ENCODE measurements at regions not wholly inside any gene's neighbourhood (a gene's known extent, or its start where the extent isn't known, plus 50 kb on each side); places are given as distances from the start of the nearest gene placed in this dataset.

- TF ChIP-seq, protein P1, sequence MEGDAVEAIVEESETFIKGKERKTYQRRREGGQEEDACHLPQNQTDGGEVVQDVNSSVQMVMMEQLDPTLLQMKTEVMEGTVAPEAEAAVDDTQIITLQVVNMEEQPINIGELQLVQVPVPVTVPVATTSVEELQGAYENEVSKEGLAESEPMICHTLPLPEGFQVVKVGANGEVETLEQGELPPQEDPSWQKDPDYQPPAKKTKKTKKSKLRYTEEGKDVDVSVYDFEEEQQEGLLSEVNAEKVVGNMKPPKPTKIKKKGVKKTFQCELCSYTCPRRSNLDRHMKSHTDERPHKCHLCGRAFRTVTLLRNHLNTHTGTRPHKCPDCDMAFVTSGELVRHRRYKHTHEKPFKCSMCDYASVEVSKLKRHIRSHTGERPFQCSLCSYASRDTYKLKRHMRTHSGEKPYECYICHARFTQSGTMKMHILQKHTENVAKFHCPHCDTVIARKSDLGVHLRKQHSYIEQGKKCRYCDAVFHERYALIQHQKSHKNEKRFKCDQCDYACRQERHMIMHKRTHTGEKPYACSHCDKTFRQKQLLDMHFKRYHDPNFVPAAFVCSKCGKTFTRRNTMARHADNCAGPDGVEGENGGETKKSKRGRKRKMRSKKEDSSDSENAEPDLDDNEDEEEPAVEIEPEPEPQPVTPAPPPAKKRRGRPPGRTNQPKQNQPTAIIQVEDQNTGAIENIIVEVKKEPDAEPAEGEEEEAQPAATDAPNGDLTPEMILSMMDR (conservative IDR thresholded peaks at IDR 0.05): peak; percentile 14; the same call in 1 of the 2 replicates
- no peak for TF ChIP-seq ZFX (IDR thresholded peaks at IDR 0.05)
Observed at GRCh38 chr2:185215497-185215896, 523.1 kb upstream of the FSIP2 start.

Data from C4-2B (cell line).